ENCODE measurements at regions not wholly inside any gene's neighbourhood (a gene's known extent, or its start where the extent isn't known, plus 50 kb on each side); places are given as distances from the start of the nearest gene placed in this dataset.

- TF ChIP-seq CTCF (IDR thresholded peaks at IDR 0.05) (no peak), EP300 (IDR thresholded peaks at IDR 0.05) (no peak), POLR2A (IDR thresholded peaks at IDR 0.05; ENCODE audit: low read depth) (no peak), POLR2AphosphoS5 (IDR thresholded peaks at IDR 0.05) (no peak)
Measured at GRCh38 chr10:107924458-107924857, 760.0 kb upstream of the SORCS1 start.
